ENCODE measurements at regions not wholly inside any gene's neighbourhood (a gene's known extent, or its start where the extent isn't known, plus 50 kb on each side); places are given as distances from the start of the nearest gene placed in this dataset.

- TF ChIP-seq, protein P1, sequence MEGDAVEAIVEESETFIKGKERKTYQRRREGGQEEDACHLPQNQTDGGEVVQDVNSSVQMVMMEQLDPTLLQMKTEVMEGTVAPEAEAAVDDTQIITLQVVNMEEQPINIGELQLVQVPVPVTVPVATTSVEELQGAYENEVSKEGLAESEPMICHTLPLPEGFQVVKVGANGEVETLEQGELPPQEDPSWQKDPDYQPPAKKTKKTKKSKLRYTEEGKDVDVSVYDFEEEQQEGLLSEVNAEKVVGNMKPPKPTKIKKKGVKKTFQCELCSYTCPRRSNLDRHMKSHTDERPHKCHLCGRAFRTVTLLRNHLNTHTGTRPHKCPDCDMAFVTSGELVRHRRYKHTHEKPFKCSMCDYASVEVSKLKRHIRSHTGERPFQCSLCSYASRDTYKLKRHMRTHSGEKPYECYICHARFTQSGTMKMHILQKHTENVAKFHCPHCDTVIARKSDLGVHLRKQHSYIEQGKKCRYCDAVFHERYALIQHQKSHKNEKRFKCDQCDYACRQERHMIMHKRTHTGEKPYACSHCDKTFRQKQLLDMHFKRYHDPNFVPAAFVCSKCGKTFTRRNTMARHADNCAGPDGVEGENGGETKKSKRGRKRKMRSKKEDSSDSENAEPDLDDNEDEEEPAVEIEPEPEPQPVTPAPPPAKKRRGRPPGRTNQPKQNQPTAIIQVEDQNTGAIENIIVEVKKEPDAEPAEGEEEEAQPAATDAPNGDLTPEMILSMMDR (conservative IDR thresholded peaks at IDR 0.05 in 1 of 2, IDR thresholded peaks at IDR 0.05 in 1 of 2; ENCODE audit: extremely low read depth in 1 of 2, insufficient read depth in 1 of 2, low read depth in 1 of 2, low read length in 2 of 2): no peak
- no peak for TF ChIP-seq EZH2 (IDR thresholded peaks at IDR 0.05; ENCODE audit: borderline replicate concordance, low read length)
These were observed 546.9 kb downstream of the TCERG1L start for GRCh38 chr10:130764651-130765050.
